T1000 (cell line): ENCODE measurements at regions not wholly inside any gene's neighbourhood (a gene's known extent, or its start where the extent isn't known, plus 50 kb on each side); places are given as distances from the start of the nearest gene placed in this dataset.

Experiments
- DNase-seq: peaks from one replicate; lab custom pipeline; 2025; ENCODE audit warnings: mixed read lengths; lab: John Stamatoyannopoulos, UW

GRCh38 chr9:107647141-107647540, 157.6 kb upstream of the KLF4 start:
- no peak for DNase-seq

DNA sequence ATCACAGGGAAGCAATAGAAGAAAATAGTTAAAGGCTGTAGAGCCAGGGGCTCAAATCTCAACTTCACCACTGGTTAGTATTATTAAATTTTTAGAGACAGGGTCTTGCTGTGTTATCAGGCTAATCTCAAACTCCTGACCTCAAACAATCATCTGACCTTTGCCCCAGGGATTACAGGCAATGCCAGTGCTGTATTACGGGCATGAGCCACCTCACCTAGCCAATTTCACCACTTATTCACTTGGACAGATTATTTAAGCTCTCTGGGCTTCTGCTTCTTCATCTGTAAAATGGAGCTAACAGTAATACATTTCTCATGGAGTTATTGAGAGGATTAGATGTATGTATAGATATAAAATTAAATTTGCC, 155.9 kb upstream of the KLF4 start:
- no peak for DNase-seq

DNA sequence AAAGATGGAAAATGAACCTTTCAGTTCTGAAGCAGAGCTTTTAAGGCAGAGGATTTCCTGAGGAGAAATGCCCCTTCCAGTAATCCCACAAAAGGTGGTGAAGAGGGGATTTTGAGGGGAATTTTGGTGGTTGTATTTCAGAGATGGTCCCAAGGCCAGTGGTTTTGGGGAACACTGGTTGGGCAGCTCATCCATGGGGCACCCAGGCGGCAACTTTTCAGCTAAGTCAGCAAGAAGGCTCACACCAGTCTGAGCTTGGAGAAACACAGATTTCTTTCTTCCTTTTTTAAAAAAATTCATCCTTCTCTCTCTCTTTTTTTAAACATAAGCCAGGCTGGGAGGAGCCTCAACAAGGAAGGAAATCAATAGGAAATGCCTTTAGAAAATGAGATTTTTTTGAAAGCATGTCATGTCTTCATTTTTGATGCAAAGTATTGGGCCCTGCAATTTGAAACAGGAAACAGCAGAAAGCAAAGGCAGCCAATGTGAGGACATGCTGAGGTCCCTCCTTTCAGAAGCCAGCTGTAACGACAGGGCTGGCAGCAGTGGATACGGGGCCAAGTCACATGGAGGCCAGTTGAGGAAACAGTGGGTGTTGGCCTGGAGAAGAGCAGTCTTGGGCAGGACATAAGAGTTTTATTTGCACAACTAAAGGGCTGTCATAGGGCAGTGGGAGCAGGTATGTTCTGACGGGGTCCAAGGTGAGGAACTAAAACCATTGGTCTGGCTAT, 155.3 kb upstream of the KLF4 start:
- DNase-seq, result no peak

GRCh38 chr9:107639426-107639825, 149.9 kb upstream of the KLF4 start:
- DNase-seq, result no peak

DNA sequence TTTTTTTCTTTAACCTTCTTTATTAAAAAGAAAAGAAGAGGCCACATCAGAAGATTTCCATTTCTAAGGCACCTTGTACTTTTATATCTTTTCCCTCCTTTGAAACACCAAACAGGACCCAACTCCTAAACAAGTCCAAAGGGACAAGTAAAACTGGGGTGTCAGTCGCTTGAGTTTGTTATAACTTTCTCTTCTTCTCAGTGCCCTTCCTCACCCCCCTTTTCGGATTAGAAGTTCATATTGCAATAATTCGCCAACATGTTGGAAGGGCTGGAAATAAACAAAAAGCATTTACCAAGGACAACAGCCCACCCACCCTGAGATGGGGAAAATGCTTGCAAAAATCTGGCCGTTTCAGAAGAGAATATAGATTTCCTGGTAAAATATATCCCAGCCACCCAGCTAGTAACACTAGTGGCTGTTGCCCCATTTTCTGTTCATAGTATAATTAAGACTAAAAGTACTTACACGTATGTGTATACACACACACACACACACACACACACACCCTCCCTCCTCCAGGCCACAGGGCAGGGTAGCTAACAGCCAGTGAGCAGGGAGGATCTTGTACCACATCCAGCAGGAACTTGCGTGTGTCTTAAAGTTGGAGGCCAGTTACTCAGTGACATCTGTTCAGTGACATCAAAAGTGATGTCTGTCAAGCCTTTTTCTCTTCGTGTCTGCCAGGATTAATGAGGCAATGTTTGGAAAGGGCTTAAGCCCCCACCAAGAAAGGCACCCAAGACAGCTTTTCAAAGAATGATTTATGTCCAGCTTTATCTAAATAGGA, 149.1 kb upstream of the KLF4 start:
- DNase-seq, result no peak

DNA sequence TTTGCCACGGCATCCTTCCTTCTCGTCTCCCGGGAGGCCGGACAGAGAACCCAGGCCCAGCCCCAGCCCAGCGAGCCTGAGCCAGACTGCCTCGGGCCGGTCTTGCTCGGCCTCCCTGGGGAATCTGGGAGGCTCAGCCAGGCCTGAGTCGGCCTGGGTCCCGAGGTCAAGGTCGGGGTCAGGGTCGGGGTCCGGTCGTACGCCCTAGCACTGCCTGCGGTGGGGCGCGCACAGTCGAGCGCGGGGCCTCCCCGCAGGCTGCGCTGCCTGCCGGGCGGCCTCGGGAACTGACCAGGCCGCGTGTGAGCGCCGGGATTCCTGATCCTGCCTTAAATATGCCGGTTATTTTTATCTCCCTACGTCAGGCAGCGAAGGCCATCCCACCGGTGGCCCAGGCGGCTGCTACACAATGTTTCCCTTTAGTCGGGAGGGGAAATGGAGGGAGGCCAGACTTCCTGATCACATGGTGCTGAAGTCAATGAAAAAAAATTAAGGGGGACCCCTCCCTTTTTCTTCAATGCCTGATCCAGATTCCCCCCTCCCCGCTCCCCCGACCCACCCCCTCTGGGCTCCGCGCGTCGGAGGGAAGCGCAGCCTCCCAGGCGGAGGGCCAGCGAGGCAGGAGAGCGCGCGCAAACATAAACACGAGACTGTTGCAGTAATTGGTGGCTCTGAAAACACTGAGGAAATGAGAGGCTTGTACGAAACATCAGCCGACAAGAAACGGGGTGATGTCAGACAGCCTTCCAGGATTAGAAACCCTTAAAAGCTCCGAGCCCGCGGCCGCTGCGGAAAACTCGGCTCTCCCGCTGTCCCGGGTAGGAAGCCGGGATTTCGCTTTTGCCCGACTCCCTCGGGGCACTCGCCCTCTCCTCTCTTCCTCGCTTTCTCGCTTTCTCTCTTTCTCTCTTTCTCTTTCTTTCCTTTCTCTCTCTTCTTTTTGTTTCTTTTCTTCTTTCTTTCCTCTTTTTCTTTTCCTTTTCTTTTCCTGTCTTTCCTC, 148.2 kb upstream of the KLF4 start:
- DNase-seq, result no peak

GRCh38 chr9:107636571-107637381, 147.2 kb upstream of the KLF4 start:
- DNase-seq, result no peak

- no peak for DNase-seq
Measured at GRCh38 chr9:107635803-107636174, 146.2 kb upstream of the KLF4 start.

GRCh38 chr9:107635101-107635802, 145.7 kb upstream of the KLF4 start:
- no peak for DNase-seq

DNA sequence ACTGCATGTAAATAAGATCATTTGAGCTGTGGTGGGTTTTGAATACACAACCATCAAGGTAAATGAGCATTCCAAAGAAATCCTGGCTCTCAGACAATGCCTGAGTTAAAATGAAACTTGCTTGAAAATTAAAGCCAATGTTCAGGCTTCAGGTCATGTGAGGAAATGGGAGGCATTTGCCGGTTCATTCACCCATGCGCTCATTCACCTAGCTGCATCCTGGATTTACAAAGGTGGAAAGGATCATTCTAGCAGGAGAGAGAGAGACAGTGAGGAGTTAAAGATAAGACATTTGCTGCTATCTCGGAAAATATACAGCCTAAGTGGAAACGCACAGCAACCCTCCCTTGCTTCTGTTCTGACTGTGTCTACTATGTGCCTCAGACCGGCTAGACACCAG, 143.8 kb upstream of the KLF4 start:
- DNase-seq, result no peak

- DNase-seq, result no peak
Measured at GRCh38 chr9:107632661-107633060, 143.1 kb upstream of the KLF4 start.

DNA sequence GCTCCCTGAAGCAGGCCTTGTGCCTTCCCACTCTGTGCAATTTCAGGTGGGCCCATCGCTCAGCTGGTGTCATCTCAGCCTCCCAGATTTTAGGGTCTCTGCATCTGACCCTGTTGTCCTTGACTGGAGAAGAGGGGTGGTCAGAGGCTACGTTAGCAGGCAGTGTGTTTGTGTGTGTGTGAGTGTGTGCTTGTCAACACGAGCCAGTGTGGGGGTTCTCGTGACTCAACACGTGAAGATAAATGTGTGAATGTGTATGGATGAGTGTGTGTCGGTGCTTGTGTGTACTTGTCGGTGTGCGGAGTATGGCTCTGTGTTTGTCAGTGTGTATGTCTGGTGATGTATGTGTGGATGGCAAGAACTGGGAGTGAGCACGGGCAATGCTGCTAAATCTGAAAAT, 142.6 kb upstream of the KLF4 start:
- DNase-seq, result no peak

DNA sequence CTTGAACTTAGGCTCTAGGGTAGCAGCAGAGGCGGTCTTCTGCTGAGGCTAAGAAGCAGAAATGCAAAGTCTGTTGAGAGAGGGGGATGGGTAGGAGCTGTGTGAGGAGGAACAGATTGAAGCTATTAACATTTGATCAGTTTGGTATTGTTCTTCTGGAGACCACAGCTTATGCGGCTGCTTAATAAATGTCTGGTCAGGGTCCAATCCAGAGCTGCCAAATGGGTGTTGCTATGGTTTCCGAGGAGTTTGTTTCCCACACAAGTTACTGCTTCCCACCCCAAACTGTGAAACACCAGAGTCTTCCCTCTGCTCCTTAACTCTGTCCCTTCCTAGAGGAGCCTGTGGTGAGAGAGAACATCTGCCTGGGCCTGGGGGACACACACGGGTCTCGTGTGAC, 142.2 kb upstream of the KLF4 start:
- DNase-seq, result no peak

DNA sequence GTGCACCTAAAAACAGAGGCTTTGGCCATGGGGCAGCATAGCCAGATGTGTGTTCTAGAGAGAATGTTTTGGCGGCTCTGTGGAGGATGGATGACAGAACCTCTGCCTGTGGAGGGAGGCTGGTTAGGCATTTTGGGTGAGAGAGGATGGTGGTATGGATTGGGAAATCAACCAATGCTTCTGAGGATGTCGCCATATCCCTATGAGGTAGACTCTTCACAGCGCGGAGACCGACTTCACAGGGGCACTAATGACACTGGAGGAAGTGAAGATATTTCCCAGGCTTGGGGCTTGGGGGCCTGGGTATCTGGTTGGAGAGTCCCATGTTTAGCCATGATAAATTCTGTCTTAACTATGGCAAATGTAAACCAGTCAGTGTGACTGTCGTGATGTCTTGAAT, 140.6 kb upstream of the KLF4 start:
- DNase-seq, result no peak

GRCh38 chr9:107628444-107628843, 138.9 kb upstream of the KLF4 start:
- no peak for DNase-seq

DNA sequence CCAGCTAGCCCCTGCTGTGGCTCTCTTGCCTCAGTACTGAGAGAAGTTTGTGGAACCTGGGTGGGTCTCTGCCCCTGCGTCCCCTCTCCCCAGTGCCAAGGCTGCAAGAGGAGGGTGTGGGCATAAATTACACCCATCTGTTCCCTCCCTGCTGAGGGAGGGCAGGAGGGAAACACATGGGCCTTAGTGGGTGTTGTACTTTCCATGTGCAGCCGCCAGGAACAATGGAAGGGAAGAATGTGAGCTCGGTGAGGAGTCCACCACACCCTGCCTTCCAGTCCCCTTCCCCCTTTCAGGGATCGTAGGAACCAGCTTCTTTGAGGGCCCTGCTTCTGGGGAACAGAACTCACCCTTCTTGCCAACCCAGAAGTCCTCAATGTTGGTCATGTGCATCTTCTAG, 138.2 kb upstream of the KLF4 start:
- no peak for DNase-seq

DNA sequence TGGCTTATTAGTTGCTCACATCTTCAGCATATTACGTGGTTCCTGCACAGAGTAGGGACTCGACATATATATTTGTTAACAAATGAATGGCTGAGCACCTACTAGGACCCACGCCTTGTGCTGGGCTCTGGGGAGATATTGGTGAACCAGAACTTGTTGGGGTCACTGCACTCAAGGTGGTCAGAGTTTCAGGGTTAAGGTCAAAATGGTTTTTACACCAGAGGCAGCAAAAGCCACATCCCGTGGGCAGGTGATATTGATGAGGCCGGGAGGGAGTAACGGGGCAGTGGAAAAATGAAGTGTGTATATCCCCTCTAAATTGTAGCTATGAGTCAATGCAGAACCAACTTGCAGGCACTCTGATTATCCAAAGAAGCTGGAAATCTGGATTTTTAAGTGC, 136.5 kb upstream of the KLF4 start:
- no peak for DNase-seq

GRCh38 chr9:107625383-107625984, 135.9 kb upstream of the KLF4 start:
- DNase-seq, result no peak

DNA sequence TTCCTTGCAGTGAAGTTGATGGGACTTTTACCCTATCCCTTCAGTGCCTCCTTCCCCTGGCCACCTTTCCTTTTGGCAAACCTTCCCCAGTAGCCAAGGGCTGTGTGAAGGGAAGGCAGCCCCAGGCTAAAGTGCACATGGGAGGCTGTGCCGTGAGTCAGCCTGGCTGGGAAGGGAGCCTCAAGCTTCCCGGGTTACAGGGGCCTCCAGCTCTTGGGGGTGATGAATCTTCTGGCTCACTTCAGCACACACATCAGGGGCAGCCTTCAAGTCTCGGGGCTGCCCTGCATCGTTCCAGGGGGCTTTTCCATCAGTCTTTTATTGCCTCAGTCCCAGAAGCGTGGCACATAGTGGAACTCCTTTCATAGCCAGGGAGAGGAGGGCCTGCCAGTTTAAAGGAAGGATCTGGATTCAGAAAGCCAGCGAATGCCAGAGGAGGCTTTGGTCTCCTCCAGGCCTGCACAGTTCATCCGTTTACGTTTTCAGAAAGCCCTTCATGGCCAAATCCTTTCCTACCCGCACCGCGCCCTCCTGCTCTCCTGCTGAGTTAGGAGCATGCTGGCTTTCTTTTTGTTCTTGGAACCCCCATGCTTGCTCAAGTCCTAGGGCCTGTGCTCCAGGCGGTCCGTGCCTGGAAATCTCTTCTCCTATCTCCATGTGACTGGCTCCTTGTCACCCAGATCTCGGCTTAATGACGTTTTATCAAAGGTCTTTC, 134.8 kb upstream of the KLF4 start:
- DNase-seq, result peak; percentile 40

DNA sequence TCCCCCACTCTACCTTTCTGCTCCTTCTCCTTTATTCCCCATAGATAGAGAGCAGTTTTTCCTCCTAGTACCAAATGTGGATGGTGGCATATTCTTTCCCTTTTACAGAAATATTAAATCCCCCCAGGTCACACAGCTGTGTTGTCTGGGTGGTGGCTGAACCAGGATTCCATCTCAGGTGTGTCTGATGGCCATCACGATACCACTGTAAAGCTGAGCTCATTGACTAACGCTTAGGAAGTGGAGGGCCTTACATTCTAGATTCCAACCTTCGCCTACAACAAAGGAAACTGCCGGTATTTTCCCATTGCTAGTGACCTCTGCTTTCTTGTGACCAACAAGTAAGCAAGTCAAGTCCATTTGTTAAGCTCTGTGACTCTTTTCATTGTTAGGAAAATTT, 131.9 kb upstream of the KLF4 start:
- DNase-seq, result no peak
